Neural progenitor cell (in vitro differentiated cells): ENCODE measurements at regions not wholly inside any gene's neighbourhood (a gene's known extent, or its start where the extent isn't known, plus 50 kb on each side); places are given as distances from the start of the nearest gene placed in this dataset.

Experiments
- DNase-seq: peaks from one replicate; pipeline ENCODE4 v3.0.0-alpha.2; 2016; ENCODE audit warnings: low spot score
- H2AFZ ChIP-seq: fragments of 200-600 bp; sonication (generic); replicated peaks from 2 replicates; pipeline ENCODE4 v1.6.1; 2016; ENCODE audit warnings: antibody characterized with exemption
- H3F3A ChIP-seq: fragments of 200-600 bp; sonication (generic); 2 replicates; pipeline ENCODE4 v1.6.1; 2016; ENCODE audit warnings: antibody characterized with exemption, low read depth
- H3K27ac ChIP-seq: fragments of 200-600 bp; sonication (generic); 2 replicates; pipeline ENCODE4 v1.5.1; 2016; ENCODE audit warnings: mild to moderate bottlenecking
- H3K27me3 ChIP-seq: fragments of 200-600 bp; sonication (generic); 2 replicates; pipeline ENCODE4 v1.6.1; 2016; ENCODE audit warnings: mild to moderate bottlenecking, moderate library complexity
- H3K36me3 ChIP-seq: fragments of 200-600 bp; sonication (generic); 2 replicates; pipeline ENCODE4 v1.5.1; 2016
- H3K4me1 ChIP-seq: fragments of 200-600 bp; sonication (generic); 2 replicates; pipeline ENCODE4 v1.6.1; 2016; ENCODE audit warnings: mixed run types
- H3K4me2 ChIP-seq: fragments of 200-600 bp; sonication (generic); 2 replicates; pipeline ENCODE4 v1.6.1; 2016
- H3K4me3 ChIP-seq: fragments of 200-600 bp; sonication (generic); 2 replicates; pipeline ENCODE4 v1.5.1; 2016
- H3K79me2 ChIP-seq: fragments of 200-600 bp; sonication (generic); 2 replicates; pipeline ENCODE4 v1.6.1; 2016; ENCODE audit warnings: low read depth
- H3K9ac ChIP-seq: fragments of 200-600 bp; sonication (generic); 2 replicates; pipeline ENCODE4 v1.6.1; 2016
- H3K9me3 ChIP-seq: fragments of 200-600 bp; sonication (generic); 2 replicates; pipeline ENCODE4 v1.5.1; 2016; ENCODE audit warnings: low read depth
- H4K20me1 ChIP-seq: fragments of 200-600 bp; sonication (generic); 2 replicates; pipeline ENCODE4 v1.6.1; 2016; ENCODE audit warnings: low read depth
- H3K27ac Mint-ChIP-seq: 3 replicates; pipeline ENCODE4 v1.8.0; 2021; ENCODE audit warnings: mixed read lengths
- H3K27me3 Mint-ChIP-seq: 2 replicates; pipeline ENCODE4 v1.8.0; 2022; ENCODE audit warnings: low read depth, mild to moderate bottlenecking, inconsistent platforms, moderate library complexity, mixed read lengths; ENCODE audit not compliant: insufficient read depth
- H3K36me3 Mint-ChIP-seq: 3 replicates; pipeline ENCODE4 v1.8.0; 2021; ENCODE audit warnings: mixed read lengths
- H3K4me1 Mint-ChIP-seq: 3 replicates; pipeline ENCODE4 v1.8.0; 2021; ENCODE audit warnings: mixed read lengths
- H3K4me3 Mint-ChIP-seq: 3 replicates; pipeline ENCODE4 v1.8.0; 2021; ENCODE audit warnings: mild to moderate bottlenecking, moderate library complexity, mixed read lengths
- H3K9me3 Mint-ChIP-seq: 3 replicates; pipeline ENCODE4 v1.8.0; 2020; ENCODE audit warnings: mixed read lengths
- CTCF ChIP-seq: fragments of 200-600 bp; sonication (generic); IDR thresholded peaks from 2 replicates; pipeline ENCODE4 v1.5.1; 2017; ENCODE audit warnings: antibody characterized with exemption, mild to moderate bottlenecking
- EZH2 ChIP-seq: fragments of 200-600 bp; sonication (generic); IDR thresholded peaks from 2 replicates; pipeline ENCODE4 v1.6.1; 2017; ENCODE audit warnings: antibody characterized with exemption, mild to moderate bottlenecking, moderate library complexity
- EZH2phosphoT487 ChIP-seq: fragments of 200-600 bp; sonication (generic); IDR thresholded peaks from 2 replicates; pipeline ENCODE4 v1.6.1; 2017; ENCODE audit warnings: antibody characterized with exemption

GRCh38 chr14:83217492-83217891, 1683.8 kb upstream of the SEL1L start:
- Mint-ChIP-seq H3K36me3 (no peaks in the 10 kb centered on the region), H3K4me1 (no peaks in the 10 kb centered on the region), H3K4me3 (no peak overlapping the region), H3K9me3 (no peaks in the 10 kb centered on the region), H3K27ac (no peak overlapping the region), H3K27me3 (peaks cover 2% of the 10 kb centered on the region)
- Histone ChIP-seq H3K27me3 (no peaks in the 10 kb centered on the region), H3K36me3 (no peaks in the 10 kb centered on the region), H3K4me1 (no peaks in the 10 kb centered on the region), H3K4me3 (no peak overlapping the region), H3K4me2 (no peak overlapping the region), H4K20me1 (no peaks in the 10 kb centered on the region), H3K79me2 (no peaks in the 10 kb centered on the region), H2AFZ (peak overlapping the region; percentile 39), H3K27ac (no peak overlapping the region), H3K9me3 (no peaks in the 10 kb centered on the region), H3K9ac (no peak overlapping the region), H3F3A (no peaks in the 10 kb centered on the region)
- DNase-seq: peak; percentile 13
- TF ChIP-seq EZH2phosphoT487 (no peak), EZH2 (no peak), CTCF (peak; percentile 14)

DNA sequence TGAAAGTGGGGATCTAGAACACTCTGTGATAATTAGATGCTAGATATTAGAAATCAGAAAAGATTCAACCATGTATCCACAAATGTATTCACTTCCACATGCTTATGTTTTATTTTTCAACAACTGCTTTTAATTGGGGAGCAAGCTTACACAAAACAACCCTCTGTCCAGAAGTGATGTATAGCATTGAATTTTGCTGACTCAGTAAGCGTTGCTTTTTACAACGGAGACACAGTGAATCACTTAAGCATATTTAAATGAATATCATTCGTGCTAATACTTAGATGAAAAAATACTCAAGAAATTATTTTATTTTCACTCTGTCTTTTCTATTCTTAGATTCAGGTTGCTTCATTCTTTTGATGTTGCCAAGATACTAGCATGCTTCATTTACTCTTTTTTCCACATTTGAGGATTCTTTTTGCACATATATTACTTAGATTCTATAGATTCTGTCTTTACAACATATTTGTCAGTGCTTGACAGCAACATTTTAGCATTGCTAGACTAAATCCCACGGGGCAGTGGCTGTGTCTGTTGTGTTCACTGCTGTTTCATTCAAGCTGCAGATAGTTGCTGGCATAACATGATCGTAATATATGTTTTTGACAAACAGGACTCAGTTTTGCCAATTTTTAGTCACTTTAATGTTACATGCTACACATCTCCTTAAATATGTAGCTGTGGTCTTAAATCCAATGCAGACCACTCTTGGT, 1714.4 kb upstream of the SEL1L start:
- H3F3A ChIP-seq: no peaks in the 10 kb centered on the region
- Mint-ChIP-seq H3K27ac (no peak overlapping the region), H3K36me3 (no peaks in the 10 kb centered on the region), H3K27me3 (no peaks in the 10 kb centered on the region), H3K4me3 (no peak overlapping the region), H3K9me3 (peaks cover 4% of the 10 kb centered on the region), H3K4me1 (peaks cover 12% of the 10 kb centered on the region)
- H3K27me3 ChIP-seq: no peaks in the 10 kb centered on the region
- H4K20me1 ChIP-seq: no peaks in the 10 kb centered on the region
- H3K4me3 ChIP-seq: no peak overlapping the region
- no peak overlapping the region for H3K9ac ChIP-seq
- no peak for DNase-seq
- no peaks in the 10 kb centered on the region for H3K9me3 ChIP-seq
- no peaks in the 10 kb centered on the region for H3K79me2 ChIP-seq
- no peak overlapping the region for H2AFZ ChIP-seq
- no peaks in the 10 kb centered on the region for H3K4me1 ChIP-seq
- H3K4me2 ChIP-seq: no peak overlapping the region
- no peak for TF ChIP-seq CTCF
- TF ChIP-seq EZH2phosphoT487: no peak
- no peak for TF ChIP-seq EZH2
- no peak overlapping the region for H3K27ac ChIP-seq
- no peaks in the 10 kb centered on the region for H3K36me3 ChIP-seq

DNA sequence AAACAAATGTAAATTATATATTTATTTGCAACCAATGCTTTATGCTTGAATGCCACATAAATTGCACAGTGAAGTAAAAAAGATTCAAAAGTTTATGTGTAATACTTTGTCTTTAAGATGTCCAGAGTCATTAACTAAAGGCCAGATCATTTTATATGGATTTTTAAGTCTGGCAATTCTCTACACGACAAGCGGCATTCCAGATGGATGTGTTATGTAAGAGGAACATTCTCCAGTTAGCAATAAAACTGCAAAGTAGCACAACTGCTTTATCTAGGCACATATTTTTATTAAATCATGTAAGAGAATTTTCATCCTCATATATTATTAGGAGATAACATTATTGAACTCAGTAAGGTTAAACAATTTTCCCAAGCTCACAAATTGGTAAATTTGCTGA, 1717.7 kb upstream of the SEL1L start:
- no peaks in the 10 kb centered on the region for H3K36me3 Mint-ChIP-seq
- H3K4me1 ChIP-seq: no peaks in the 10 kb centered on the region
- H2AFZ ChIP-seq: no peak overlapping the region
- no peaks in the 10 kb centered on the region for H3K9me3 Mint-ChIP-seq
- no peak overlapping the region for H3K4me3 Mint-ChIP-seq
- no peak overlapping the region for H3K4me3 ChIP-seq
- H3K27ac Mint-ChIP-seq: no peak overlapping the region
- H3K27me3 Mint-ChIP-seq: no peaks in the 10 kb centered on the region
- H3K4me1 Mint-ChIP-seq: peaks cover 12% of the 10 kb centered on the region
- no peak overlapping the region for H3K4me2 ChIP-seq
- no peak for DNase-seq
- no peak for TF ChIP-seq EZH2phosphoT487
- TF ChIP-seq CTCF: no peak
- TF ChIP-seq EZH2: no peak
- H3K27me3 ChIP-seq: no peaks in the 10 kb centered on the region
- H3K79me2 ChIP-seq: no peaks in the 10 kb centered on the region
- no peaks in the 10 kb centered on the region for H4K20me1 ChIP-seq
- H3K9ac ChIP-seq: no peak overlapping the region
- no peaks in the 10 kb centered on the region for H3K9me3 ChIP-seq
- H3K27ac ChIP-seq: no peak overlapping the region
- no peaks in the 10 kb centered on the region for H3F3A ChIP-seq
- H3K36me3 ChIP-seq: no peaks in the 10 kb centered on the region
